ENCODE measurements at regions not wholly inside any gene's neighbourhood (a gene's known extent, or its start where the extent isn't known, plus 50 kb on each side); places are given as distances from the start of the nearest gene placed in this dataset.

GRCh38 chr13:109426690-109426990, 359.7 kb downstream of the IRS2 start:
- no peak for TF ChIP-seq POLR2A (IDR thresholded peaks at IDR 0.05)
- no peak for TF ChIP-seq CTCF (IDR thresholded peaks at IDR 0.05)
